ENCODE measurements at regions not wholly inside any gene's neighbourhood (a gene's known extent, or its start where the extent isn't known, plus 50 kb on each side); places are given as distances from the start of the nearest gene placed in this dataset.

GRCh38 chr1:214823311-214824117 lies 220.5 kb downstream of the CENPF start:
- no peak for DNase-seq (ENCODE audit: insufficient read length, low spot score)
- FAIRE-seq = no peak

DNA sequence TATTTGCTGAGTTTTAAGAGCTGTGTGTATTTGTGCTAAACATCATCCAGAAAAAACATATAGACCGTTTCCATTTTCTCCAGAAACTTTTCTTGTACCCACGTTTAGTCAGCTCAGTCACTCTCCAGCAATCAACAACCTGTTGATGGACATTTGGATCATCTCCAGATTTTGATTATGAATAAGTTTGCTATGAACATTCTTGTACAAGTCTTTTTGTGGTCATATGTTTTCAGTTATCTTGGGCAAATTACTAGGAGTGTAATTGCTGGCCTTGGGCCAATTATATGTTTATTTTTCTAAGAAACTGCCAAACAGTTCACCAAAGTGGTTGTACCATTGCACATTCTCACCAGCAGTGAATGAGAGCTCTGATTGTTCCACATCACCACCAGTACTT lies 221.8 kb downstream of the CENPF start:
- no peak for DNase-seq (ENCODE audit: insufficient read length, low spot score)
- FAIRE-seq = no peak

DNA sequence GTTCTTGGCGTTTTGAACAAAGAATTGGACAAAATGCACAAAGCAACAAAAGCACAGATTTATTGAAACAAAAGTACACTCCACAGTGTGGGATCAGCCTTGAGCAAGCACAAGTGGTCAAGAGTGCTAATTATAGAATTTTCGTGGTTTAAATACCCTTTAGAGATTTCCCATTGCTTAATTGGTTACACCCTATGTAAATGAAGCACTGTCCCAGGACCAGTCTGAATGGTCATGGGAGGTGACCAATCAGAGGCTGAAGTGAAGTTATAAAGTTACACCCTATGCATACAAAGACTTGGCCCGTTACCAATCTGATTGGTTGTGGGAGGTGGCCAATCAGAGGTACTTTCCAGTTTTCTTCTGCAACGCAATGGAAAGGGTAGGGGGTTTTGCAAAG lies 223.6 kb downstream of the CENPF start:
- DNase-seq (ENCODE audit: insufficient read length, low spot score) = no peak
- no peak for FAIRE-seq

GRCh38 chr1:214827883-214828282 lies 224.9 kb downstream of the CENPF start:
- DNase-seq (ENCODE audit: insufficient read length, low spot score) = no peak
- no peak for FAIRE-seq

- DNase-seq (ENCODE audit: insufficient read length, low spot score) (no peak), FAIRE-seq (no peak)
These were observed 227.9 kb downstream of the CENPF start for GRCh38 chr1:214830941-214831340.

DNA sequence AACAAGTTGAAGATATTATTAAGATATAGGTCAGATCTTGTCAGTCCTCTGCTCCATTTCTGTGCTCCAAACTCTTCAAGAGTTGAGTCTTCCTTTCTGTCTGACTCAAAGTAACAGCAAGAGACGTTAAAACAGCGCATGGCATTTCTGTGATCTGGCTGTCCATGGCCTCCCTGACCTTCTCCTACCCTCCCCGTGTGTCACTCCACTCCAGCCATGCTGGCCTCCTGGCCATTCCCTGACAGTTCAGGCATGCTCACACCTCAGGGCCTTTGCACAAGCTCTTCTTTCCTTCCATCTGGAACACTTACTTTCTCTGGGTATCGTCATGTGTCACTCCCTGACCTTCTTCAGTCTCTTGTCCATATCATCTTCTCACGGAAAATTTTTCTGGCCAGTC lies 229.0 kb downstream of the CENPF start:
- no peak for DNase-seq (ENCODE audit: insufficient read length, low spot score)
- no peak for FAIRE-seq

GRCh38 chr1:214833178-214833756 lies 230.3 kb downstream of the CENPF start:
- DNase-seq (ENCODE audit: insufficient read length, low spot score) (peak; percentile 24), FAIRE-seq (no peak)

- no peak for FAIRE-seq
These were observed 234.4 kb downstream of the CENPF start for GRCh38 chr1:214837376-214837775.

GRCh38 chr1:214838351-214838750 lies 235.4 kb downstream of the CENPF start:
- no peak for DNase-seq (ENCODE audit: insufficient read length, low spot score)
- FAIRE-seq = peak; percentile 4

More at GRCh38 chr1:214837376-214837775, 234.4 kb downstream of the CENPF start:
- DNase-seq (ENCODE audit: insufficient read length, low spot score) = no peak

GRCh38 chr1:214840356-214840755 lies 237.4 kb downstream of the CENPF start:
- FAIRE-seq = no peak
- no peak for DNase-seq (ENCODE audit: insufficient read length, low spot score)

DNA sequence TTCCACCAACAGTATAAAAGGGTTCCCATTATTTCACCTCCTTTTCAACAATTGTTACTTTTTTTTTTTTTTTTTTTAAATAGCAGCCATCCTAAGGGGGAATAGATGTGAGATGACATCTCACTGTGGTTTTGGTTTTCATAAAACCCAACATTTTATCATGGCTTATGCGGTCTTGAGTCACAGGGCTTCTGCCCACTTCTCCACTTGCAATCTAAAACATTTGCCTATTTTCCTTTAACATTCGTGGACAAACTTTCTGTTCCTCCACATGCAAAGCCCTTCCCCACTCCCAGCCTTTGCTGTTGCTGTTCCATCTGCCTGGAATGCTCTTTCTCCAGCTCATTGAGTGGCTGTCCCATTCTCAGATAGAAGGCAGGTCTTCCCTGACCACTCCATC lies 239.7 kb upstream of the KCNK2 start:
- no peak for FAIRE-seq
- DNase-seq (ENCODE audit: insufficient read length, low spot score) = no peak

- FAIRE-seq = no peak
- DNase-seq (ENCODE audit: insufficient read length, low spot score) = no peak
These were observed 239.3 kb upstream of the KCNK2 start for GRCh38 chr1:214843281-214843680.

DNA sequence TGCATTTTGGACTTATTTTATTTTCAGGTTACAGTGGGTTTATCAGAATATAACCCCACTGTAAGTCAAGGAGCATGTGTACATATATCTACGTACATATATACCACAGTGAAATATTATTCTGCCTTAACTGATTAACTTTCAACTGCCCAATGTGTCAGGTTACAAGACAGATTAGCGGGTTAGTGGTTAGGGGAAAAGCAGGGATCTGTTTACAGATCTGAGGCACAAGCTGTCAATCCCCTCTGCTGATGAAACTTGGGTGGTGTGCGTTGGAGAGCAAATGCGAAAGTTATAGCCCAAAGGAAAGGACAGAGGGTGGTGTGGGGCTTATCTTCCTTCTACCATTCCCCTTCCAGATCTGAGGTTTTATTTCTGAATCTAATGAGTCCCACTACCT lies 238.2 kb upstream of the KCNK2 start:
- DNase-seq (ENCODE audit: insufficient read length, low spot score) (no peak), FAIRE-seq (peak; percentile 46)

DNA sequence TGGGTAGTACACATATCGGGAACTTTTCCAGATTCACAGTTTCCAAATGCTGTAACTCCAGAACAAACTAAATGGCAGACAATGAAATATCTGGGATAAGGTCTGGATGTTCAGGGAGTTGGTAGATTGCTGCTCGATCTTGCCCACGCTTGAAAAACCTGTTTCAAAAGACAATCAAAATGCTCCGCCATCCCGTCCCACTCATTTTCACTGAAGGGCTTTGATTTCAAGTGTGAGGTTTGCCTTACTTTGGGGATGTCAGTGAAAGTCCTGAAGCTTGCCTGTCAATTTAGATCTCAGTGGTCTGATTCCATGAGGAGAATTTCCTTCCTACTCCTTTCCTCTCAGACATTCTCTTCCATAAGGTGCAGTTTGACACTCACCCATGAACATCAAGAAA lies 236.3 kb upstream of the KCNK2 start:
- FAIRE-seq (no peak), DNase-seq (ENCODE audit: insufficient read length, low spot score) (no peak)

DNA sequence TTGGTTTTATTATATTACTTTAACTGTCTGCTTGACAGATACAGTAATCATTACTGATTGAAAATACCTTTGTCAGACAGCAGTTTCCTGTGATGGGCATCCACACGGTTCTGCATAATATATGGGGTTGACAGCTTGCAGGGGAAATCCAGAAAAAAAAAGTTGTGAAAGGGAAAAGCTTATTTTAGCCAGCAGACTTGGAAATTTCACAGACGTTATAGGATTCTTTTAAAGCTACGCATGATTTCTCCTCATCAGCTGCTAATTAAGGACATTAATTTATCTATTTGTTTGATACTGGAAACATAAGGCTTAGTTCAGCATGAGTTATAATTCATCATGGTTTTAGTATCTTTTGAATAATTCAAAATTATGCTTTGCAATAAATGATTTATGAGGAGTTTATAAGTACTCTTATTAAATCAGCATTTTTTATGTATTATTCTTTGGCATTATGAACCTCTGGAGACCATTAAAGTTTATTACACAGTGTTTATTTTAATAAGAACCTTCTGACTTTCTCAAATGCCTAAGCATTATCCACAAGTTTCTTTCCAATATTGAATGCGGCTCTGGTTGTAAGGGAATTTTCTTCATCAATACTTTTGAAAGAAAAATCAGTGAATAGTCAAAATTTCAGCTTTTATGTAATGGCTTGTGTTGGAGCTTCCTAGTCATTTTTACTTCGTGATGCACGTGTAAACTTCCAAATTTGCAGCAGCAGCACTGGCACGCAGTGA lies 235.3 kb upstream of the KCNK2 start:
- DNase-seq (ENCODE audit: insufficient read length, low spot score) (no peak), FAIRE-seq (no peak)

DNA sequence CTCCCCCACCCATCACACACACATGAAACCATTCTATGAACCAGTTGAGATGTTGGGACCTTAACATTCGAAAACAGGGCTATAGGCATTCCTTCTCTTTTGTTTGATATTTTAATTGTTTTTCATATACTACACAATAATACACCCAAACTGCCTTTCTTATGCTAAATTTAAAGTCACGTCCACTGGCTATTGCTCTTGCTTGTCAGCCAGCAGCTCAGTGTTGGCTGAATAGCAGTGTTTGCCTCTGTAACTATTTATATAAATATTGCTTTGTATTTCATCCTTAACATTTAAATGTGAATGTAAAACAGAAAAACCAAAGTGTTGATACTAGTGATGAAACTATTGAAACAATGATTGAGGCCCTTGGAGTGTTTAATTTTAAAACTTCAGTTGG lies 234.4 kb upstream of the KCNK2 start:
- no peak for FAIRE-seq

GRCh38 chr1:214850432-214851050 lies 232.0 kb upstream of the KCNK2 start:
- no peak for DNase-seq (ENCODE audit: insufficient read length, low spot score)
- FAIRE-seq = no peak

More for the DNA sequence above, 234.4 kb upstream of the KCNK2 start:
- no peak for DNase-seq (ENCODE audit: insufficient read length, low spot score)

DNA sequence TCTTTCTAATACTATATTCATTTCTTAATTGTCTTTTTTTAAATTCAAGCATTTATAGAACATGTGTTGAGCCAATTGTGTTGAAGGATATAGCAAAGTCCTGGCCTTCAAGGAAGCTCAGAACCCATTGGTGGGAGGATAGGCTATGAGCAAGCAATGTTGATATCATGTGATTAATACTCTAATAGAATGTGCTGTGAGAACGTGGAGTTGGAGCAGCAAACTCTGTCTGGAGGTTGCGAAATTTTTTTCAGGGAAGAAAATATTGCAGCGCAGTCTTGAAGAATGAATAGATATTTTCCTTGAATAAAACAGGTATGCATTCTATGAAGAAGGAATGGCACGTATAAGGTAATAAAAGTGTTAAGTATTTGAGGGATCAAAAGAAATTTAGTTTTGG lies 229.2 kb upstream of the KCNK2 start:
- FAIRE-seq (no peak), DNase-seq (ENCODE audit: insufficient read length, low spot score) (no peak)

DNA sequence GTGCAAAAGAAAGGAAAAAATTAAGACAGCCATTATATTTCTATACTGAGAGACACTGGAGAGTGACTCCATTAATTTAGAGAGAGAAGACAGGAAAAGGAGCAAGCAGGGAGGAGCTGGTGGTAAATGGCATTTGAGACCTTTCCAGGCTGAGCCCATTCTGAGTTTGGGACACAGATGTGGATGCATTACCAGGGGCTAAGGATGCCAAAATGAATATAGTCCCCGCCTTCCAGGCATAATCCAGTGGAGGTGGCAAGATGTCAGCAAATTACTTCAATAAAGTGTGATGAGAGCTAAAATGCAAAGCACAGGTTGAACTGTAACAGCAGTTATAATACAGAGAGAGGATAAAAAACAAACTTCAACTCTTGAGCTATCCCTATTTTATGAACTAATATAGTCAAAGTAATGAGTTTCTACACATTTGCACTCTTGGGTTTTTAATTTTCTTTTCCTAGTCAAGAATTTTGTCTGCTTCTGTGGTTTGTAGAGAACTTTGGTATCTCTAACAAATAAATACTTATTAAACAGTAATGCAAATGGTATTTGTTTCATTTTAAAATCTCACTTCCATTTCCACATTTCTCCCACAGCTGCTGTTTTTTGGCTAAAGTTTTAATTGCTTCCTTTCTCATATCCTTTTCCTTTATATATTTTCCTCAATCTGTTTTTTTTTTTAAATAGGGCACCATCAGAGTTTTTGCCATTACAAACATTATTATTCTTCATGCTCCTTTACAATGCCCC lies 228.2 kb upstream of the KCNK2 start:
- FAIRE-seq (no peak), DNase-seq (ENCODE audit: insufficient read length, low spot score) (no peak)

DNA sequence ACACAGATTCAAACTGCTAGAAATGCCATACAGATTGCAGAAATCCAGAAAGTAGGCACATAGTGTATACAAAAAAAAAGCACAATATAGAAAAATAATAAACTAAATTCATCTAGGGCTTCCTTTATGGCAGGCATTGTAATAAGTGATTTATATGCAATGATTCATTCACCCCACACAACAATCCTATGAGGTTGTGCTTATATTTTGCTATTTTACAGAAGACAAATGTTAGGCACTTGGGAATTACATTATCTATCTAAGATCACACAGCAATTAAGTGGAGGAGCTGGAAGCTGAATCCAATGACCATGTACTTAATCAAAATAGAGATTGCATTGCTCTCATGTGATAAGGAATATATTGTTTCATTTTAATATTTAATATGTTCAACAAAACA lies 225.7 kb upstream of the KCNK2 start:
- no peak for FAIRE-seq
- no peak for DNase-seq (ENCODE audit: insufficient read length, low spot score)

GRCh38 chr1:214857716-214858115 lies 224.8 kb upstream of the KCNK2 start:
- FAIRE-seq = no peak
- DNase-seq (ENCODE audit: insufficient read length, low spot score) = no peak

All from HTR-8/SVneo (cell line).